Tibial nerve (tissue), 3 donors: ENCODE measurements at regions not wholly inside any gene's neighbourhood (a gene's known extent, or its start where the extent isn't known, plus 50 kb on each side); places are given as distances from the start of the nearest gene placed in this dataset.
"Not testable (repeated sequence)": the region's sequence is repeated elsewhere in the genome, so short reads cannot be mapped to it uniquely, and the experiment has no call there.

Source experiments
- CTCF ChIP-seq, 5 experiments: fragments of 200-600 bp in 3 of 5; fragments of 450-650 bp in 2 of 5; sonication (generic) in 3 of 5; IDR thresholded peaks; one replicate each; pipeline ENCODE4 v1.5.1; 2016 to 2019; ENCODE audit warnings: antibody characterized with exemption in 5 of 5, mild to moderate bottlenecking in 3 of 5, moderate library complexity in 2 of 5
- POLR2A ChIP-seq, 2 donors: fragments of 450-650 bp; IDR thresholded peaks; one replicate each; pipeline ENCODE4 v1.6.1; 2017; ENCODE audit warnings: antibody characterized with exemption in 2 of 2, mild to moderate bottlenecking in 2 of 2, moderate library complexity in 2 of 2

- not testable (repeated sequence) for TF ChIP-seq CTCF, POLR2A (IDR thresholded peaks at IDR 0.05)
Measured at GRCh38 chr13:42381426-42381825, 109.5 kb downstream of the AKAP11 start.
